ENCODE measurements at regions not wholly inside any gene's neighbourhood (a gene's known extent, or its start where the extent isn't known, plus 50 kb on each side); places are given as distances from the start of the nearest gene placed in this dataset.
"Not testable (repeated sequence)": the region's sequence is repeated elsewhere in the genome, so short reads cannot be mapped to it uniquely, and the experiment has no call there.

DNA sequence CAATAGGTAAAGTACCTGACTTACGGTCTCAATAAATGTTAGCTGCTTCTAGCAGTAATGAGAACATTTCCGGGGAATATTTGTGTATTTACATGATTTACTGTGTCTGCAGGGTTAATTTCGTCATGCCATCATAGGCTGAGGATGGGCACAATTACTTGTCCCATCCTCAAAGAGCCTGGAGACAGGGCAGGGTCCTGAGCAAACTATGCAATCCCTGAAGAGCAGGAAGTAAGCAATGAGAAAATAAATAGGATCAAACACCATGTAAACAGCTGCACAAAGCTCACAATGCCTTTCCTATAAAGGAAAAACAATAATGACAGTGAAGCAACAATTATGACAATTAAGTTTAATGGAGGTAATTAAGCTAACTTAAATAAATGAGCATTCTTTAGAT is 114.6 kb upstream of the FOXQ1 start:
- DNase-seq: no peak

DNA sequence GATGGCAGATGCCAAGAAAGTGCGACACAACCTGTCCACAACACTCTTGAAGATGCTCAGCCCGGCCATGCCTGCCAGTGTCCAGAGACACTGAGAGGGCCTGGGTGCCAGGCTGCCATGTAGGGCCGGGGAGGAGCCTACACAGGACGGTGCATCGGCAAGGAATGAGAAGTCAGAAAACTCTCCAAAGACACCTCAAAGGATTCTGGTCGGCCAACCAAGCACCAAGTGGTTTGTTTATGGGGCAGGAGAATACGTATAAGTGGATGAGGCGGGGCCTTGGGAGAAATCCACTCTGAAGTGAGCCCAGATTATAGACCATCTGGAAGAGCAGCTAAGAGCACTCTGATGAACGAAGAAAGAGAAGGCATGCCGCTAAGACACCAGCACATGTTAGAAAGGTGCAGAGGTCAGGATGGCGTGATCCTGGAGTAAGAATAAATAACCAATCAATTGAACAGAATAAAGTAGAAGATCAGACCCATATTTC is 120.7 kb upstream of the FOXQ1 start:
- no peak for DNase-seq

DNA sequence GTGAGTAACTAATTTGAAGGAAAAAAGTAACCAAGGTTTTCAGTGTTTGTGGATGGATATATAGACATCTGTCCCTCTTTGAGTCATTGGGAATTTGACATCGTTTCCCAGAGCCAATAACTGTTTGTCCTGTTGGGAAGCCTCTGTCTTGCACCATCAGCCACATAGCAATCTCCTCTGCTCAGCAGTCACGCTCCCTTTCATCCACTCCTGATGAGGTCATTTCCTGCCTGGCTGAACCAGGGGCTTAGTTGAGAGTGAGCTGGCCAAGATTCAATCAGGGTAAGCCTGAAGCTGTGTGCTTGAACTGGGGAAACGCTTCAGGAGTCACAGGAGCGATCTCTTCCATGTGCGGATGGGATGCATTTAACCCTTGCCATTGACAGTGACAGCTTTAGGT is 121.5 kb upstream of the FOXQ1 start:
- no peak for DNase-seq

DNA sequence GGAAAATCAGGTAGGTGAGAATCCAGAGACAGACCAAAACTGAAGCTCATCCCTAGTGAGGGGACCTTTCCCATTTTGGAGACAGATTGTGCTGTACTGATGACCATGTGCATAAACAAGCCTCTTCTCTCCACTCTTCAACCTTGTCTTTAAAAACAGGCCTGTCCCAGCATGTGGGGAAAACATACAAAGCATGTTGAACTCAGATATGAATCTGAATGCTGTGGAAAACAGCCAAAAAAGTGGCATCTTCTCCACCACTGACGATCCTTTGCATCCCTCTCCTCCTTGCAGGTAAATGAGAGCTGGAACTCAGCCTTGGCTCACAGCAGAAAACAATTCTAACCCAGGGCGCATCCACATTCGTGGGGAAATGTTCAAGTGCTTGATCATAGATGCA is 123.7 kb upstream of the FOXQ1 start:
- no peak for DNase-seq

DNA sequence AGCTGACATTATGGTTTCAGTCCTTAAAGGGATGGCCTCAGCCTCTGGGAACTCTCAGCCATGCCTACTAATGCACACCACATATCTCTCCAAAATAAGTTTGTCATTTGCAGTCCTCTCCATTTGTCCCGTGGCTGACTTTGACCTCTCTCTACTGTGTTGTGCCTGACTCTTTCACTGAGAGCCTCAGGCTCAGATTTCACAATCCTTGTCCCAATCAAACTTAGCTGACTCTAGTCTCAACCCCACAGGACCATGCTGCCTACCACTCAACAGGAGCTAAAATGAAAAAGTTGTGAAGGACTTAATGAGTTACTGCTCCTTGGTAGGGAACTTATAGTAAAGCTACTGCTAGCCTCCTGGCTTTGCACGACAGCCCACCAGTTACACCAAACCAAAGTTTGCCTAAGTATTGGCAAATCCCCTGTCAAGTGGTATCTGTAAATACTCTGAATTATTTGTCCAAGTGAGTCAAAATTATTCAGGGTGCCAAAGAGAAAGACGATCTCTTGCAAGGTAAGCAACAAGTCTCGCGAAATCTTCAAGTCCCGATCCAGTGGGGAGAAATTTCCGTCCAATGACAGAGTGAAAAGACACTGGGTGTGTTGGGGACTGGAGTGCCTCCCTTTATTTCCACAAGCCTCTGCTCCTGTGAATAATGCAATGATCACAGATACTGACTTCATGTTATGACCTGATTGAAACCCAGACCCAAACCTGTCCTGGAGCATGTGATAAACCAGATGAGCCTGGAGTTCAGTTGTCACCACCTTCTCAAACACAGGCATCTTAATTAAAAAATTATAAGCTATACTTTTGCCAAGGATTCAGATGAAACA is 124.4 kb upstream of the FOXQ1 start:
- no peak for DNase-seq

DNA sequence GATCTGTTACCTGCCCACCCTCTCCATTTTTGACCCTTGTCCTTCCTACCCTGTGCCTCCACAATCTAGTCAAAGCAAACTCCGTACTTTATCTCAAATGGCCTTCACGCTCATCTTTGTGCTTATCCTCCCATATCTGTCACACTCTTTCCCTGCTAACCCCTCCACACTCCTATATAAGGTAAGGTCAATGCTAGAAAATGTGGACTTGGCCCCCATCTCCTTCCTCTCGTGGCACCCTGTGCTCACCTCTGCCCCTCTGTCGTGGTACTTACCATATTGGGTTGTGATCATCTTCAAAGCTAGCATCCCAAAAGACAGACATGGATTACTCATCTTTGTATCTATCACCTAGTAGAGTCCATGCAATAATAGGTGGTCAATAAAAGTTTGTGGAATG is 127.6 kb upstream of the FOXQ1 start:
- DNase-seq: no peak

DNA sequence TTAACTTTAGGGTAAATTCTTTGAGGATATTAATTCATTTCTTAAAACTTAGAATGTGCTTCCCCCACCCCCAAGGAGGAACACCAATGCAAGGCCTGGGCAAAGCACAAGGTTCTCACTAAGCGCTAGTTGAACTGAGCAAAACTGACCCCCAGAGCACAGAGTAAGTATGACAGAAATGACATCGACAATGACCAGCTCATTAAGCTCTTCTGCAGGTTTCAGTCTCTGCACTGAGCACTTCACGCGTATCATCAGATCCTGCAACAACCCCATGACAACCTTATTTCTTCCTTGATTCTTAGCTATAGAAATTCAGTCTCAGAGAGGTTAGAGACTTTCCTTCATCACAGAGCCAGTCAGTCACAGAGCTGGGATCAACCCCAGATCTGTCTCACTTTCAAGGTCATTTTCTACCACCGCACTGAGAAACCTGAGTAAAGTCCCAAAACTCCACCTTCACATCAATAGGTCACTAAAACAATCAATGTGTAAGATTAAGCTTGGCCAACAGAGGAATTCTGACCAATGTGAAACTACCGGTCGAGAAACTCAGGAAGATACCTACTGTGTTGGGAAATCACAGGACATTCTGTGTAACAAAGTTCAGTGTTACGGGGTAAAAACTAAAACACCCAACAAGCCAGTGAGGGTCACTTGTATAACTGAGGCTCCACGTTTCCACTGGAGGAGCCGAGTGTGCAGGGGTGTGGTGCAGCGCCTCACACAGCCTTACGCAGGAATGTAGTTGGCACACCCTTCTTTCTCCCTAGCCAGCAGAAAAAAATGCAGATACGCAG is 129.0 kb upstream of the FOXQ1 start:
- DNase-seq: no peak

DNA sequence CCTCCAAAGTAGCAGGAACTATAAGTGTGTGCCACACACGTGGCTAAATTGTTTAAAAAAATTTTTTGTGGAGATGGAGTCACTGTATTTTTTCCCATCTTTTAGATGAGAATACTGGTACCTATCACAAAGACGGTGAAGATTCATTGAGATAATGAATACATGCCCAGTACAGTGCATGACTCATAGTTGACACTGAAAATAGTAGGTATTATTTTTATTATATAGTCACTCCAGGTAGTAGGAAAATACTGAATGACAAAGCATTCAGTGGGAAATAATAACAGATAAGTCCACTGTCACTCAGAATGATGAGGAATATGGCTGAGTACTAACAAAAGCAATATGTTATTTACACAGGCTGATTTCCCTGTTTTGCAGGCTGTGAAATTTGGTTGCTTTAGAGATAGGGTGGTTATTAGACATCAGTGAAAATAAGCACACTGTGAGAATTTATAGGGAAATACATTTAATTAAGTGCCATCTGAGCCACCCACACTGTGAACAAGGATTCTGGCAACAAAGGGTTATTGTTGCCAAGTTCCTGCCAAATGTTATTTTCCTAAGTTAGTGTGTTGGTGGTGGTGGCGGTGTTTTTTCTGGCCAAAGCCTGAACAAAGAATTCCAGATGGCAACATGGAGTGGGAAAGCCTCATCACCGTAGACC is 129.8 kb upstream of the FOXQ1 start:
- DNase-seq: no peak

DNA sequence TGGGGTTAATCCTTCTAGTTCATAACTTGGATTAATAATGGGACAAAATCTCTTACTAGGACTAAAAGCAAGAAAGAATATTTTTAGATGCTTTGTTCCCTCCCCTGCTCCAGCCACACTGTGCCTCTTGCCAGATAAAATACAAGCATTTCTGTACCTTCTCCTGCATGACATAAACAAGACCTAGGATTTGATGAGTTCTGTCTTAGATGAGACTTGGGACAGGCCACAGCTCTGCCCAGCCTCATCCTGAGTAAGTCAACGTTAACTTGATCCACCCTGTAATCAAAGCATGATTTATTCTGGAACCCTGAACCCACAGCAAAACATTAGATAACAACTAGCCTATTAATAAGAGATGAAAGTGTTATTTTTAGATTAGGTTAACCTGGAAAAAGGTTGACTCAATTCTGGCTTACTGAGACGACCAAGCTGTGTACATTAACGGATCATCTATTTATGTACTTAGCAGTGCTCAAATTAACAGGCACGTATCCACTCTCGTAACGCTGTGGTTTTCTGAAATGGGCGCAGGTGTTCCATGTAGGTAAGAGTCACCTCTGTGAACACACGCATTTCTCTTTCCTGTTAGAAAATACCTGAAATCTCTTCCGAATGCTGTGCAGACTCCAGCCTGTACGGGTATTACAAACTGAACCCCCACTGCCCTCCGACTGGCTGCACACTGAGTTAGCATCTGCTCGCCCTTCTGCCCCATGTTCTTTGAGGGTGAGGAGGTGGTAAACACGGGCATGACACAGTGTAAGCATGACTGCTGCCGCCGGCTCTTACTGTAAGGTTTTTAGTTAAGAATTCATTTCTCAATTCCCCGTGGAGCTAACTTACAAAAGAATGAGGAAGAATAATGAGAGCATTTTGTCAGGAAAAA is 132.1 kb upstream of the FOXQ1 start:
- no peak for DNase-seq

DNA sequence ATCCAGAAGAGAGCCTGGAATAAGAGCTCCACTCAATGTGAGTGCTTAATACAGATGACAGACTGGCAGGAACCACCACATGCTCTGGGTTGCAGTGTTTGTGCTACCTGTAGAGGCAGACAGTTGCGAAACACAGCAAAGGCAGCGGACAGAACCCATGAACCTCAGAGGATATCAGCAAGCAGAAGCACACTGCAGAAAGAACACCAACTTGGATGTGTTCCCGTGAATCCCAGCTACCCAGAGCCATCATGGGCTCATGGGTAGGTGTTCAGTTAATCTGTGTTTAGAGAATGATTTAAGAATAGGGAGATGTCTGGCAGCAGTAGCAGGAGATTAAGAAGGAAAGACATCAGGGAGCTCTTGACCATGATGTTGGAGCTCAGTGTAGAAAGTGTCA is 133.3 kb upstream of the FOXQ1 start:
- DNase-seq: no peak

DNA sequence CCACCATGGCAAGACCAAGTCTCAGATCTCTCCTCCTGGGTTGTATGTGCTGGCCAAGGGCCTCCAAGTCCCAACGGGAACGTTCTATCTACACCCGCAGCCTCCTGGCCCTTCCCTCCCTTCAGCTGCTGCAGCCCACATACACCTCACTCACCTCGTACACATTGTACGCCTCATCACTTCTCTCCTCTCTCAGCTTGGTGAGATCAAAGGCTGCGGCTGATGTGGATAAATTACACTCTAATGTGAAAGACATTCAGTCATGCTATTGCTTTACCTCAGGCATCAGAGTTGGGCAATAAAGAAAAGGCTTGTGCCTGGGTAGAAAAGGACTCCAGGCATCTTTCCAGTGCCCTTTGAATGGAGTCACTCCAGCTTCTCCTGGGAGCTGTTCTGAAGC is 135.3 kb upstream of the FOXQ1 start:
- DNase-seq: no peak

DNA sequence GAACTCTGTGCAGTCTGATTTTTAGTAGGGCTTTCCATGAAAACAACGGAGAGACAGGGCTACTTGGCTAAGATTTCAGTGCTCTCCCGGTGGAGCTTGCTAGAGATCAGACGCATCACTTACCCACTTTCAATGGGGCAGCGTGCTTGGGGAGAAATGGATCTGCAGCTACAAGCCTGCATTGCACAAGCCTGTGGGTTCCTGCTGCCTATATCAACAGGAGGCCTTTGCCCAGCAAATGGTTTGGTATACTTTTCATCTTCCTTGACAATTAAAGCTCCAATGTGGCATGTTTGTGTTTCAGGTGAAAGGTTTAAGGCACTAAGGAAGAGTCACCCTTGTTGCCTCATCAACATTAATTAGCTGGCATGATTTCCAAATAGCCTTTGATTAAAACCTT is 136.0 kb upstream of the FOXQ1 start:
- DNase-seq: no peak

DNA sequence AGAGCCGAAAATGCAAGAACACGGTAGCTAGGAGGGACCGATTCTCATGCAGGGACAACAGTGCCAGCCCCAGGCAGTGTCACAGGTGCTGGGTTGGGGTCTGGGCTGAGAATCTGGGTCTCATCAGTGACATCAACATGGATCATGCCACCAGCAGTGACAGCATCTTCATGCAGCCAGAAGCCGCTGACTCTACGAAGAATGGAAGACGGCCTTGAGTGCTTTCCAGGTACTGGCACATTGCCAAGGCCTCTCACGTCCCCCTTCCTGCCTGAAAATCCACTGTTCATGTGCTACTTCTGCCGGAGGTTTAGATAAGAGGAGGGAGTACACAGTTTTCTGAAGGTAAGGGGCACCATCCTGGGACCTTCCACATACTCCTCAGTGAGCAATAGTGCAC is 141.1 kb upstream of the FOXQ1 start:
- no peak for DNase-seq

DNA sequence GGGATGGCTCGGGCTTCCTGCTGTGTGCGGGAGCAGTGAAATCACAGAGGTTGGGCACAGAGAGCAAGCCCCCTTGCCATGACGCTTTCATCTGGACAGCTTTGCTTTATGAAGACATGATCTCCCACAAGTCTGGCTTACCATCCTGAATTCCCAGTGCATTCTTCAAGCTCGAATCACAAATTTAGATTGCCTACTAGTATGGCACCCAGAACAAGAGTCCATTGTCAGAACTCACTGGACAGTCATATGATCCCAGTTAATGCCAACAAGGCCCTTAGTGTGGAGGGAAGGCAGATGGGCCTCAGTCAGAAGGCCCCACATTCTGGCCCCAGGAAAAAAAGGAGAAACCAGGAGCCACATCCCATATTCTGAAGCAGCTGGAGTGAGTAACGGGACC is 147.3 kb upstream of the FOXQ1 start:
- no peak for DNase-seq

DNA sequence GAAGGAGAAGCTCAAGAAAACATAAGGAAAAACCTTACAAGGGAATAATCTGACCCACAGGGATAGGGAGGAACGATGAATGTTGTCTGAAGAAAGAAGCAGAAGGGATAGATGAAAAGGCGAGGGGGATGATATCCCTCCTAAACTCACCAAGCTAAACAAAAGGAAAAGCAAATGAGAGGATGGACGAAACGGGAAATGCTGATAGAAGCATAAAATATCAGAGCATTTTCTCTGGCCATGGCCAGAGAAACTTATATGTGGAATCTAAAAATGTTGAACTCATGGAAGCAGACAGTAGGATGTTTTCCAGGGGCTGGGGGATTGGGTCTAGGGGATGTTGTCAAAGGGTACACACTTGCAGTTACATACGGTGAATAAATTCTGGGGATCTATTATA is 148.4 kb upstream of the FOXQ1 start:
- no peak for DNase-seq

DNA sequence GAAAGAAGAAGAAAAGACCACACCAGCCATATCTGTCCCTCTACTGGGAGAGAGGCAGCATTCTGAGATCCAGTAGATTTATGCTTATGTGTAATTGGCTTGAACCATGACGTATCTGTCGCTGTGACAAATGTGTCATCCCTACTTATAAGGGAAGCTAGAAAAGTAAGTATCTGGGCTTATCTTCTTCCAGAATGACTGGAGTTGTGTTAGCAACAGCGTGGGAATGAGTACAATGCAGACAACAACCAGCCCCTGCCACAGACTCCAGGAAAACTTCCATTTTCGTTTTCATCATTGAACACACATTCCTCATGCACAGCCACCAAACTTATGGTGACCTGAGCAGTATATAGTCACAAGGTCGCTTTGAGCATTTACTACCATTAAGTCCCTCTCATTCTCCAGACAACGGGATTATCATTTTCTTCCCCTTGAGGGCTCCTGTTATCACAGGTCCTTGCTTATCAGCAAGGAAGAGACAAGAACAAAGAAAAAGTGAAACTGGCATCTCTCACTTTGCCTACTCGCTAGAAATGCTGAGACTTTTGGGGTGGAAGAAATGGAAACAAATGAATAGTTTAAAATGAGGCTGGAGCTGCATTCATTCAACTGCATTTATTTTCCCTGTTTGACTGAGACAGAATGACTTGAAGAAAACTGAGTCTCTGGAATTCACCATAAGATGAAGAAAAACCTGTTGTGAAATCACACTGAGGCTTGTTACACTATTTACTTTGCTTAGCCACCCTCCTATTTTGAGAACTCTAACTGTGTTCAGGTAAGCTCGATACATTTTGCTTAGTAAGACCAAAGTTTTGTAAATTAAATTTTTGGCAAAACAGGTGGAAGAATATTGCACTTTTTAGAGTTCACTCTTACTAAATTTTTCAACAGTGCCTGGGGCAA is 149.3 kb upstream of the FOXQ1 start:
- DNase-seq: no peak

DNA sequence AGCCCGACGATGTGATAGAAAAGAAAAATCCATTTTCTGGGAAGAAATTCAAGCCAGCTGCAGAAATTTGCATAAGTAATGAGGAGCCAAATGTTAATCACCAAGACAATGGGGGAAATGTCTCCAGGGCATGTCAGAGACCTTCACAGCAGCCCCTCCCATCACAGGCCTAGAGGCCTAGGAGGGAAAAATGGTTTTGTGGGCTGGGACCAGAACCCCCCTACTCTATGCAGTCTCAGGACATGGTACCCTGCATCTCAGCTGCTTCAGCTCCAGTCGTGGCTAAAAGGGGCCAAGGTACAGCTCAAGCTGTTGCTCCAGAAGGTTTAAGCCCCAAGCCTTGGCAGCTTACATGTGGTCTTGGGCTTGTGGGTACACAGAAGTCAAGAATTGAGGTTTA is 155.5 kb upstream of the FOXQ1 start:
- not testable (repeated sequence) for DNase-seq

DNA sequence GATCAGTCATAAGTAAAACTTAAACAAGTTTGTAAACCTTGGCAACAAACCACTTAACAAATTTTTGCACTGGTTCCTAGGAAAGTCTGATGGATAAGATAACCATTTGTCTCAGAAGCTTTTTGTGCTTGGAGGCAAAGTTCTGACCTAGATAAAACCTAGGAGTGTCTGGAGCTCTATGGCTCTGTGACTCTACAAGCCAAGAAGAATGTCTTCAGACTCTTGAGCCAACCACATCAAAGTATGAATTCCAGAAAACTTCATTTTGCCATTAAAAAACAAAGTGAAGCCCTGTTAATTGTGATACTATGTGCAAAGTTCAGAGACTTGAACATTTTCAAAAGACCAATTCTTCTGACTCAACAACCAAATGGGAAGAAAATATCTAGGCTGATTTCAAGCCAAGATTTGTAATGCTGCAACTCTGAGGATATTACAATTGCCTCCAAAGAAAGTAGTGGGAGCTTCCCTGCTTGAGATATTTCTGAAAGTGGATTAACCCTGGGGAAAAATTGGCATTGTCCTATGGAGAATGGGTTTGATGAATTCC is 158.1 kb upstream of the FOXQ1 start:
- DNase-seq: no peak

DNA sequence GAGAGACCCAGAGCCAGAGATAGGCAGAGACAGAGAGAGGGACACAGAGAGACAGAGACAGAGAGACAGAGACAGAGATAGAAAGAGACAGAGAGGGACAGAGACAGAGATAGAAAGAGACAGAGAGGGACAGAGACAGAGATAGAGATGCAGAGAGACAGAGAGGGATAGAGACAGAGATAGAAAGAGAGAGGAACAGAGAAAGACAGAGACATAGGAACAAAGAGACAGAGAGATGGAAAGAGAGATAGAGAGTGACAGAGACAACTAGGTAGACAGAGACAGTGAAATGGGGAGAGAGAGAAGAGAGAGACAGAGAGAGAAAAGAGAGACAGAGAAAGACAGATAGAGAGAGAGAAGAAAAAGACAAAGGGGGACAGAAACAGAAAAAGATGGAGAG is 165.4 kb upstream of the FOXQ1 start:
- no peak for DNase-seq

DNA sequence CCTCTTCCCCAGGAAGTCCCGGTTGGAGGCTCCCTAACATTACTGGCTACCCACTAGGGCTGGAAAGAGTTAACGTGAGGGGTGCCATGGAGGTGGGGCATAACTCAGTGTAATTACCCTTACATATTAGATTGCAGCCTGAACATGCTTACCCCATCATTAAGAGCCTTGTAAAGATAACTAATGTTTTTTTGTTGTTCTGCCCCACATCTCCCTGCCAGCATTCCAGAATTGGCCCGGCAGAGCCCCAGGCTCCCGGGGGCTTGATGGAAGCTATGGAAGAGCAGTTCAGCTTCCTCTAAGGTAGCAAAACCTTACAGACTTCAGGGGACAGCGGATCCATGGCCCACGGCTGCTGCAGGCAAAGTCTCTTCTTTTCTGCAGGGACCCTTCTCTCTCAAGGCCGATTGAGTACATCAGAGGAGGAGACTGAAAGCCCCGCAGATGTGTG is 166.1 kb upstream of the FOXQ1 start:
- DNase-seq: no peak

Measured in AML-193 (cell line).